ENCODE measurements at regions not wholly inside any gene's neighbourhood (a gene's known extent, or its start where the extent isn't known, plus 50 kb on each side); places are given as distances from the start of the nearest gene placed in this dataset.
"Not testable (repeated sequence)": the region's sequence is repeated elsewhere in the genome, so short reads cannot be mapped to it uniquely, and the experiment has no call there.

DNA sequence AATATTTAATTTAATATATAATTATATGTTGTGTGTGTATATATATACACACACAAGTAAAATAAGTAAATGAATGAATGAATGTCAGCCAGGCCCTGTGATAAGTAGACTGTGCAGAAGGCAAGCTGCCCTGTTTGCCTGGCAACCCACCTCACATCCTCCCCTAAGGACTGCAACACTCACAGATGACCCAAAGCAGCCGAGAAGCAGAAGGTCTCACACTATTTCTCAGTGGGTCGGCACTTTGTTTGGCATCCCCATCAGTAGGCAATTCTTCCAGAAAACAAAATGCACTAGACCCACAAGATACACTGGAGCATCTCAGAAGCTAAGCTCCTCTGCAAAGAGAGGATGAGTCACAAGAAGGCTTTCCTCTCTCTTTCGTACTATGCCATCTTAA, 152.1 kb upstream of the GRAMD2B start:
- no peak overlapping the region for H3K4me3 Mint-ChIP-seq

GRCh38 chr5:126274076-126274762, 149.0 kb upstream of the GRAMD2B start:
- no peak overlapping the region for H3K4me3 Mint-ChIP-seq
- H3K4me1 Mint-ChIP-seq (ENCODE audit: low read depth), result no peaks in the 10 kb centered on the region
- DNase-seq, result no peak

More for the DNA sequence above, 152.1 kb upstream of the GRAMD2B start:
- no peaks in the 10 kb centered on the region for H3K36me3 Mint-ChIP-seq (ENCODE audit: insufficient read depth in 2 of 2)
- H3K27ac Mint-ChIP-seq, result no peak overlapping the region
- ATAC-seq (replicated peaks in 1 of 2) (no peak), DNase-seq (no peak)
- no peaks in the 10 kb centered on the region for H3K4me1 Mint-ChIP-seq (ENCODE audit: low read depth)
- H3K9me3 Mint-ChIP-seq, result no peaks in the 10 kb centered on the region
- peaks cover 14% of the 10 kb centered on the region for H3K27me3 Mint-ChIP-seq (ENCODE audit: low read depth)

GRCh38 chr5:126274763-126275125, 148.5 kb upstream of the GRAMD2B start:
- no peak overlapping the region for H3K4me3 Mint-ChIP-seq
- DNase-seq, result no peak
- H3K9me3 Mint-ChIP-seq, result no peaks in the 10 kb centered on the region
- H3K36me3 Mint-ChIP-seq (ENCODE audit: insufficient read depth in 2 of 2), result no peaks in the 10 kb centered on the region
- H3K4me1 Mint-ChIP-seq (ENCODE audit: low read depth), result no peaks in the 10 kb centered on the region
- no peak for ATAC-seq (replicated peaks in 1 of 2)
- H3K27me3 Mint-ChIP-seq (ENCODE audit: low read depth), result peaks cover under 1% of the 10 kb centered on the region
- no peak overlapping the region for H3K27ac Mint-ChIP-seq

More at GRCh38 chr5:126274076-126274762, 149.0 kb upstream of the GRAMD2B start:
- no peak for ATAC-seq (replicated peaks in 1 of 2)
- H3K27ac Mint-ChIP-seq, result no peak overlapping the region
- H3K27me3 Mint-ChIP-seq (ENCODE audit: low read depth), result peaks cover 6% of the 10 kb centered on the region
- no peaks in the 10 kb centered on the region for H3K36me3 Mint-ChIP-seq (ENCODE audit: insufficient read depth in 2 of 2)
- no peaks in the 10 kb centered on the region for H3K9me3 Mint-ChIP-seq

GRCh38 chr5:126277762-126278161, 145.4 kb upstream of the GRAMD2B start:
- no peaks in the 10 kb centered on the region for H3K4me1 Mint-ChIP-seq (ENCODE audit: low read depth)
- peaks cover 0 to 1% of the 10 kb centered on the region in 2 donors for H3K9me3 Mint-ChIP-seq
- no peaks in the 10 kb centered on the region for H3K27me3 Mint-ChIP-seq (ENCODE audit: low read depth)
- H3K36me3 Mint-ChIP-seq (ENCODE audit: insufficient read depth in 2 of 2), result no peaks in the 10 kb centered on the region
- DNase-seq, result no peak
- H3K27ac Mint-ChIP-seq, result no peak overlapping the region
- H3K4me3 Mint-ChIP-seq, result no peak overlapping the region
- no peak for ATAC-seq (replicated peaks in 1 of 2)

DNA sequence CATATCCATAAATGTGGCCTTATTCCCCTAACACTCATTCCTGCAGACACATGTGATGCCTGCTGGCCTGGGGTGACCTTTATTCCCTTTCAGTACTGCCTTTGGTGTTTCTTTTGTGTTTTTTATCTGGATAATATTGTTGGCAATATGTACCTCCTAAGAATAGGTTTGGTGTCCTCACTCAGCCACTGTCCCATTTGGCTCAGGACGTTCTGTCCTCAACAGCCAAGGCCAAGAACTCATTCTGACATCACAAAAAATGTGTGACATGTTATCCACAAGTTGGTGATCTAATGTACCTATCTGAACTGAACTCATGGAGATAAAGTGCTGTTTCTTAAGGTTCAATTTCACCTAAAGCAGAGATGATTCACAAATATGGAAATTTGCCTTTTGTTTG, 142.9 kb upstream of the GRAMD2B start:
- DNase-seq (no peak), ATAC-seq (replicated peaks in 1 of 2) (no peak)
- no peaks in the 10 kb centered on the region for H3K36me3 Mint-ChIP-seq (ENCODE audit: insufficient read depth in 2 of 2)
- H3K4me3 Mint-ChIP-seq, result no peak overlapping the region
- H3K9me3 Mint-ChIP-seq, result peaks cover 0 to 1% of the 10 kb centered on the region in 2 donors
- no peak overlapping the region for H3K27ac Mint-ChIP-seq
- H3K27me3 Mint-ChIP-seq (ENCODE audit: low read depth), result no peaks in the 10 kb centered on the region
- no peaks in the 10 kb centered on the region for H3K4me1 Mint-ChIP-seq (ENCODE audit: low read depth)

GRCh38 chr5:126280846-126281245, 142.4 kb upstream of the GRAMD2B start:
- Mint-ChIP-seq H3K27ac (no peak overlapping the region), H3K9me3 (peaks cover 0 to 1% of the 10 kb centered on the region in 2 donors), H3K4me1 (ENCODE audit: low read depth) (no peaks in the 10 kb centered on the region), H3K36me3 (ENCODE audit: insufficient read depth in 2 of 2) (no peaks in the 10 kb centered on the region), H3K4me3 (no peak overlapping the region), H3K27me3 (ENCODE audit: low read depth) (no peaks in the 10 kb centered on the region)
- DNase-seq (no peak), ATAC-seq (replicated peaks in 1 of 2) (no peak)

GRCh38 chr5:126284977-126285696, 138.1 kb upstream of the GRAMD2B start:
- H3K27ac Mint-ChIP-seq, result no peak overlapping the region
- no peaks in the 10 kb centered on the region for H3K36me3 Mint-ChIP-seq (ENCODE audit: insufficient read depth in 2 of 2)
- ATAC-seq (replicated peaks in 1 of 2) (no peak), DNase-seq (no peak)
- peaks cover 0 to 1% of the 10 kb centered on the region in 2 donors for H3K9me3 Mint-ChIP-seq
- H3K4me1 Mint-ChIP-seq (ENCODE audit: low read depth), result no peaks in the 10 kb centered on the region
- no peak overlapping the region for H3K4me3 Mint-ChIP-seq
- H3K27me3 Mint-ChIP-seq (ENCODE audit: low read depth), result no peaks in the 10 kb centered on the region

DNA sequence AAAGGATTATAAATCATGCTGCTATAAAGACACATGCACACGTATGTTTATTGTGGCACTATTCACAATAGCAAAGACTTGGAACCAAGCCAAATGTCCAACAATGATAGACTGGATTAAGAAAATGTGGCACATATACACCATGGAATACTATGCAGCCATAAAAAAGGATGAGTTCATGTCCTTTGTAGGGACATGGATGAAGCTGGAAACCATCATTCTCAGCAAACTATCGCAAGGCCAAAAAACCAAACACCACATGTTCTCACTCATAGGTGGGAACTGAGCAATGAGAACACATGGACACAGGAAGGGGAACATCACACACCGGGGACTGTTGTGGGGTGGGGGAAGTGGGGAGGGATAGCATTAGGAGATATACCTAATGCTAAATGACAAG, 127.1 kb upstream of the GRAMD2B start:
- not testable (repeated sequence) for H3K4me1 Mint-ChIP-seq (ENCODE audit: low read depth); ATAC-seq (replicated peaks in 1 of 2); H3K27ac Mint-ChIP-seq; H3K9me3 Mint-ChIP-seq; H3K4me3 Mint-ChIP-seq; DNase-seq; H3K36me3 Mint-ChIP-seq (ENCODE audit: insufficient read depth in 2 of 2)
- H3K27me3 Mint-ChIP-seq (ENCODE audit: low read depth), result peaks cover 11% of the 10 kb centered on the region

GRCh38 chr5:126300293-126300692, 122.9 kb upstream of the GRAMD2B start:
- H3K36me3 Mint-ChIP-seq (ENCODE audit: insufficient read depth in 2 of 2), result no peaks in the 10 kb centered on the region
- no peak overlapping the region for H3K27ac Mint-ChIP-seq
- H3K9me3 Mint-ChIP-seq, result peaks cover 0 to 1% of the 10 kb centered on the region in 2 donors
- H3K4me1 Mint-ChIP-seq (ENCODE audit: low read depth), result no peaks in the 10 kb centered on the region
- peaks cover 5% of the 10 kb centered on the region for H3K27me3 Mint-ChIP-seq (ENCODE audit: low read depth)
- no peak for DNase-seq
- ATAC-seq (replicated peaks in 1 of 2), result no peak
- no peak overlapping the region for H3K4me3 Mint-ChIP-seq

DNA sequence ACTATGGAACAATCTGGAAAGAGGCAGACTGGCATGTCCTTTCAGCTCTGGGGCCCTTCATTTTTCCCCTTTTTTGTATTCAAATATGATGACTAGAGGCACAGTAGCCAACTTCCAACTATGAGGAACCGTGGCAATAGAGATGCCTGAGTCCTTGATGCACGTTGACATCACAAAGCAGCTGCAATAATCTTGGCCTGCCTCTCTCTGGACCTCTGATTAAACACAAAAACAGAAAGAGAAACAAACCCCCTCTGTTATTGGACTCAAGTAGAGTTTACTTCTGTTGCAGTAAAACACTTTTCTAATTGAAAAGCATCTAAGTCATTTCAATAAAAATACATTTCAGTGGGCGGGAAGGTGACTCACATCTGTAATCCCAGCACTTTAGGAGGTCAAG, 122.2 kb upstream of the GRAMD2B start:
- Mint-ChIP-seq H3K9me3 (peaks cover 0 to 4% of the 10 kb centered on the region in 2 donors), H3K27me3 (ENCODE audit: low read depth) (peaks cover 5% of the 10 kb centered on the region), H3K36me3 (ENCODE audit: insufficient read depth in 2 of 2) (no peaks in the 10 kb centered on the region), H3K4me1 (ENCODE audit: low read depth) (no peaks in the 10 kb centered on the region), H3K27ac (no peak overlapping the region), H3K4me3 (no peak overlapping the region)
- no peak for ATAC-seq (replicated peaks in 1 of 2)
- DNase-seq, result no peak

- no peak overlapping the region for H3K4me3 Mint-ChIP-seq
- H3K27me3 Mint-ChIP-seq (ENCODE audit: low read depth), result peaks cover 7% of the 10 kb centered on the region
- no peak for ATAC-seq (replicated peaks in 1 of 2)
- no peak overlapping the region for H3K27ac Mint-ChIP-seq
- no peaks in the 10 kb centered on the region for H3K36me3 Mint-ChIP-seq (ENCODE audit: insufficient read depth in 2 of 2)
- no peak for DNase-seq
- H3K9me3 Mint-ChIP-seq, result peaks cover 3 to 4% of the 10 kb centered on the region in 2 donors
- no peaks in the 10 kb centered on the region for H3K4me1 Mint-ChIP-seq (ENCODE audit: low read depth)
Measured at GRCh38 chr5:126309860-126310259, 113.3 kb upstream of the GRAMD2B start.

GRCh38 chr5:126311766-126312165, 111.4 kb upstream of the GRAMD2B start:
- no peak overlapping the region for H3K27ac Mint-ChIP-seq
- DNase-seq (no peak), ATAC-seq (replicated peaks in 1 of 2) (no peak)
- no peak overlapping the region for H3K4me3 Mint-ChIP-seq
- no peaks in the 10 kb centered on the region for H3K4me1 Mint-ChIP-seq (ENCODE audit: low read depth)
- no peaks in the 10 kb centered on the region for H3K36me3 Mint-ChIP-seq (ENCODE audit: insufficient read depth in 2 of 2)
- peaks cover 0 to 3% of the 10 kb centered on the region in 2 donors for H3K9me3 Mint-ChIP-seq
- H3K27me3 Mint-ChIP-seq (ENCODE audit: low read depth), result peaks cover 12% of the 10 kb centered on the region

- no peak for DNase-seq
- no peaks in the 10 kb centered on the region for H3K9me3 Mint-ChIP-seq
- H3K4me3 Mint-ChIP-seq, result no peak overlapping the region
- H3K27ac Mint-ChIP-seq, result no peak overlapping the region
- no peaks in the 10 kb centered on the region for H3K36me3 Mint-ChIP-seq (ENCODE audit: insufficient read depth in 2 of 2)
- no peaks in the 10 kb centered on the region for H3K4me1 Mint-ChIP-seq (ENCODE audit: low read depth)
- peaks cover 13% of the 10 kb centered on the region for H3K27me3 Mint-ChIP-seq (ENCODE audit: low read depth)
- no peak for ATAC-seq (replicated peaks in 1 of 2)
Measured at GRCh38 chr5:126315341-126315740, 107.9 kb upstream of the GRAMD2B start.

GRCh38 chr5:126332326-126332725, 90.9 kb upstream of the GRAMD2B start:
- Mint-ChIP-seq H3K36me3 (ENCODE audit: insufficient read depth in 2 of 2) (no peaks in the 10 kb centered on the region), H3K4me1 (ENCODE audit: low read depth) (no peaks in the 10 kb centered on the region), H3K27me3 (ENCODE audit: low read depth) (peaks cover 10% of the 10 kb centered on the region), H3K27ac (no peak overlapping the region), H3K4me3 (no peak overlapping the region), H3K9me3 (no peaks in the 10 kb centered on the region)
- DNase-seq, result no peak
- no peak for ATAC-seq (replicated peaks in 1 of 2)
